GM12878 (cell line): ENCODE measurements at regions not wholly inside any gene's neighbourhood (a gene's known extent, or its start where the extent isn't known, plus 50 kb on each side); places are given as distances from the start of the nearest gene placed in this dataset.

ENCODE experiments used
- ATAC-seq: fragments of 200-7000 bp; cut with Tn5 transposase; 3 replicates; pipeline ENCODE4 v1.9.1; 2020; ENCODE audit warnings: mild to moderate bottlenecking, moderate library complexity
- BruUV-seq: library from RNA; stranded (reverse); fragments of 400-500 nt; replicated peaks from 2 replicates; lab custom pipeline; 2021; lab: Mats Ljungman, UMichigan
- CTCF ChIA-PET: fragments of 300-600 bp; sonication (Branson Sonifier 250); formaldehyde crosslinking; extraction: SDS; loops from one replicate; lab custom pipeline; 2021; ENCODE audit warnings: inconsistent platforms; lab: Yijun Ruan, JAX
- POLR2A ChIA-PET: fragments of 350-600 bp; formaldehyde crosslinking; extraction: SDS; loops from one replicate; lab custom pipeline; 2021; ENCODE audit warnings: inconsistent platforms; lab: Charles Lee
- RAD21 ChIA-PET: fragments of 300-600 bp; sonication (Branson Sonifier 250); formaldehyde crosslinking; loops from one replicate; lab custom pipeline; 2023; ENCODE audit warnings: antibody characterized with exemption; ENCODE audit not compliant: unreplicated experiment; lab: Charles Lee
- SMC1A ChIA-PET: fragments of 300-600 bp; sonication (Branson Sonifier 250); formaldehyde crosslinking; loops from one replicate; lab custom pipeline; 2023; ENCODE audit not compliant: unreplicated experiment, uncharacterized antibody; lab: Charles Lee
- DNase-seq: peaks from one replicate; pipeline ENCODE4 v3.0.0-alpha.2; 2011; ENCODE audit warnings: low read depth, low spot score
- FAIRE-seq: peaks from 3 replicates; lab custom pipeline; 2011; peaks lifted over from hg19 to GRCh38; lab: Jason Lieb, UNC
- H2AFZ ChIP-seq: 2 replicates; pipeline ENCODE4 v1.6.0; 2011; ENCODE audit warnings: low read depth, low read length, control low read depth; ENCODE audit not compliant: control insufficient read depth
- H3K27ac ChIP-seq: 2 replicates; pipeline ENCODE4 v1.5.1; 2011; ENCODE audit warnings: control low read depth; ENCODE audit not compliant: control insufficient read depth, insufficient read depth
- H3K27me3 ChIP-seq, 2 experiments: replicated peaks in 1 of 2; 2 replicates each; pipeline versions ENCODE4 v1.6.0 to v1.6.1; 2011; ENCODE audit warnings: low read length in 1 of 2; ENCODE audit not compliant: control insufficient read depth in 2 of 2, insufficient read depth in 2 of 2
- H3K36me3 ChIP-seq, 2 experiments: 2 replicates each; pipeline ENCODE4 v1.5.1; 2011; ENCODE audit warnings: low read length in 1 of 2; ENCODE audit not compliant: control insufficient read depth in 2 of 2, insufficient read depth in 2 of 2
- H3K4me1 ChIP-seq: 2 replicates; pipeline ENCODE4 v1.6.1; 2011; ENCODE audit warnings: mild to moderate bottlenecking, low read length, moderate library complexity, mixed read lengths; ENCODE audit not compliant: control insufficient read depth, insufficient read depth
- H3K4me2 ChIP-seq: 2 replicates; pipeline ENCODE4 v1.6.0; 2011; ENCODE audit warnings: control low read depth; ENCODE audit not compliant: control insufficient read depth, insufficient read depth
- H3K4me3 ChIP-seq: fragments of 200-600 bp; sonication (generic); 2 replicates; pipeline ENCODE4 v1.5.1; 2016
- H3K79me2 ChIP-seq: 2 replicates; pipeline ENCODE4 v1.6.0; 2011; ENCODE audit warnings: low read length; ENCODE audit not compliant: control insufficient read depth, insufficient read depth
- H3K9ac ChIP-seq: 2 replicates; pipeline ENCODE4 v1.8.0; 2011; ENCODE audit warnings: low read length, control low read depth, mixed read lengths; ENCODE audit not compliant: control insufficient read depth, insufficient read depth
- H3K9me3 ChIP-seq: replicated peaks from 3 replicates; pipeline ENCODE4 v1.5.1; 2011; ENCODE audit warnings: mild to moderate bottlenecking, low read length; ENCODE audit not compliant: control insufficient read depth, insufficient read depth
- H4K20me1 ChIP-seq: 2 replicates; pipeline ENCODE4 v1.6.0; 2011; ENCODE audit not compliant: control insufficient read depth, insufficient read depth
- CHD2 ChIP-seq: IDR thresholded peaks from 2 replicates; pipeline ENCODE4 v1.6.1; 2011; ENCODE audit warnings: low read depth, low read length, improper control_type of control experiment, borderline replicate concordance
- CREM ChIP-seq: IDR thresholded peaks from 2 replicates; pipeline ENCODE4 v1.6.1; 2014; ENCODE audit warnings: antibody characterized with exemption, low read depth
- FOXM1 ChIP-seq: IDR thresholded peaks from 2 replicates; pipeline ENCODE4 v1.6.1; 2012; ENCODE audit warnings: low read depth, mild to moderate bottlenecking, inconsistent platforms, low read length, moderate library complexity
- JUNB ChIP-seq: IDR thresholded peaks from 2 replicates; pipeline ENCODE4 v1.6.1; 2016; ENCODE audit warnings: antibody characterized with exemption, mild to moderate bottlenecking
- NFIC ChIP-seq: IDR thresholded peaks from 2 replicates; pipeline ENCODE4 v1.6.1; 2012; ENCODE audit warnings: low read depth, mild to moderate bottlenecking, inconsistent platforms, low read length, moderate library complexity
- NR2C2 ChIP-seq: IDR thresholded peaks from 2 replicates; pipeline ENCODE4 v1.6.1; 2011; ENCODE audit warnings: borderline replicate concordance, low read depth; ENCODE audit not compliant: control insufficient read depth, insufficient read length
- in situ Hi-C: fragments of 300-500 bp; cut with MboI; formaldehyde crosslinking; loops from 9 replicates; pipeline ENCODE4 v1.14.3; 2018; ENCODE audit warnings: mixed read lengths
- intact Hi-C: fragments of 100-400 bp; cut with micrococcal nuclease; formaldehyde crosslinking; loops from one replicate; pipeline ENCODE4 v1.14.2; 2022; ENCODE audit not compliant: unreplicated experiment
- TF ChIP-seq, protein P1 (sequence below): fragments of 450-650 bp; formaldehyde crosslinking; IDR thresholded peaks from 2 replicates; pipeline ENCODE4 v1.4.0; 2020; ENCODE audit warnings: mild to moderate bottlenecking, moderate library complexity

- Histone ChIP-seq H3K4me3 (no peak overlapping the region), H2AFZ (no peak overlapping the region), H3K9ac (no peak overlapping the region), H4K20me1 (no peaks in the 10 kb centered on the region), H3K36me3 (no peaks in the 10 kb centered on the region), H3K9me3 (no peaks in the 10 kb centered on the region)
- no TSS peak for BruUV-seq
- POLR2A ChIA-PET = no interaction called here
- no peak for FAIRE-seq
- no peak for TF ChIP-seq CREM
- TF ChIP-seq JUNB = peak; percentile 52
- peak; percentile 58; the same call in 1 of the 2 replicates for TF ChIP-seq NFIC
- TF ChIP-seq NR2C2 = no peak
- no peak for TF ChIP-seq CHD2
- peak; percentile 26; the same call in 1 of the 2 replicates for TF ChIP-seq FOXM1
- TF ChIP-seq, protein P1, sequence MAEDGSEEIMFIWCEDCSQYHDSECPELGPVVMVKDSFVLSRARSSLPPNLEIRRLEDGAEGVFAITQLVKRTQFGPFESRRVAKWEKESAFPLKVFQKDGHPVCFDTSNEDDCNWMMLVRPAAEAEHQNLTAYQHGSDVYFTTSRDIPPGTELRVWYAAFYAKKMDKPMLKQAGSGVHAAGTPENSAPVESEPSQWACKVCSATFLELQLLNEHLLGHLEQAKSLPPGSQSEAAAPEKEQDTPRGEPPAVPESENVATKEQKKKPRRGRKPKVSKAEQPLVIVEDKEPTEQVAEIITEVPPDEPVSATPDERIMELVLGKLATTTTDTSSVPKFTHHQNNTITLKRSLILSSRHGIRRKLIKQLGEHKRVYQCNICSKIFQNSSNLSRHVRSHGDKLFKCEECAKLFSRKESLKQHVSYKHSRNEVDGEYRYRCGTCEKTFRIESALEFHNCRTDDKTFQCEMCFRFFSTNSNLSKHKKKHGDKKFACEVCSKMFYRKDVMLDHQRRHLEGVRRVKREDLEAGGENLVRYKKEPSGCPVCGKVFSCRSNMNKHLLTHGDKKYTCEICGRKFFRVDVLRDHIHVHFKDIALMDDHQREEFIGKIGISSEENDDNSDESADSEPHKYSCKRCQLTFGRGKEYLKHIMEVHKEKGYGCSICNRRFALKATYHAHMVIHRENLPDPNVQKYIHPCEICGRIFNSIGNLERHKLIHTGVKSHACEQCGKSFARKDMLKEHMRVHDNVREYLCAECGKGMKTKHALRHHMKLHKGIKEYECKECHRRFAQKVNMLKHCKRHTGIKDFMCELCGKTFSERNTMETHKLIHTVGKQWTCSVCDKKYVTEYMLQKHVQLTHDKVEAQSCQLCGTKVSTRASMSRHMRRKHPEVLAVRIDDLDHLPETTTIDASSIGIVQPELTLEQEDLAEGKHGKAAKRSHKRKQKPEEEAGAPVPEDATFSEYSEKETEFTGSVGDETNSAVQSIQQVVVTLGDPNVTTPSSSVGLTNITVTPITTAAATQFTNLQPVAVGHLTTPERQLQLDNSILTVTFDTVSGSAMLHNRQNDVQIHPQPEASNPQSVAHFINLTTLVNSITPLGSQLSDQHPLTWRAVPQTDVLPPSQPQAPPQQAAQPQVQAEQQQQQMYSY = no peak
- TF ChIP-seq, all 136 proteins: peak for 3
- ChIA-PET RAD21 (no interaction called here), SMC1A (no interaction called here), CTCF (no interaction called here)
- H3K4me2 ChIP-seq = no peak overlapping the region
- H3K79me2 ChIP-seq = no peaks in the 10 kb centered on the region
- H3K27ac ChIP-seq = no peak overlapping the region
- ATAC-seq (no peak), DNase-seq (no peak)
- no peaks in the 10 kb centered on the region for H3K4me1 ChIP-seq
- no peaks in the 10 kb centered on the region for H3K27me3 ChIP-seq
- intact Hi-C loops (no loop called here), in situ Hi-C loops (no loop called here)
Observed at GRCh38 chr1:95956215-95956614, 722.2 kb downstream of the RWDD3 start.
